Gastrocnemius medialis (tissue), 4 donors: ENCODE measurements at regions not wholly inside any gene's neighbourhood (a gene's known extent, or its start where the extent isn't known, plus 50 kb on each side); places are given as distances from the start of the nearest gene placed in this dataset.

Source experiments
- ATAC-seq, 2 donors: fragments of 150-250 bp; one replicate each; pipeline ENCODE4 v1.9.1; 2016
- DNase-seq, 2 donors: peaks; one replicate each; pipeline ENCODE4 v3.0.0-alpha.2; 2019
- H3K27ac ChIP-seq, 4 donors: fragments of 200-600 bp; sonication (generic); 1 replicate in 1 of 4; 2 replicates in 3 of 4; pipeline ENCODE4 v1.5.1; 2016 to 2018; ENCODE audit warnings: mild to moderate bottlenecking in 2 of 4, moderate library complexity in 1 of 4
- H3K27me3 ChIP-seq, 3 donors: fragments of 200-600 bp; sonication (generic) in 2 of 3; 1 replicate in 1 of 3; 2 replicates in 2 of 3; pipeline versions ENCODE4 v1.5.1 to v1.6.0; 2016 to 2019; ENCODE audit warnings: mild to moderate bottlenecking in 1 of 3, moderate library complexity in 1 of 3
- H3K36me3 ChIP-seq, 2 donors: fragments of 200-600 bp; sonication (generic) in 1 of 2; one replicate each; pipeline ENCODE4 v1.5.1; 2017 to 2018
- H3K4me1 ChIP-seq, 2 donors: fragments of 200-600 bp; sonication (generic) in 1 of 2; one replicate each; pipeline ENCODE4 v1.5.1; 2016 to 2017; ENCODE audit warnings: mild to moderate bottlenecking in 2 of 2
- H3K4me3 ChIP-seq, 4 donors: fragments of 200-600 bp; sonication (generic) in 3 of 4; 1 replicate in 1 of 4; 2 replicates in 3 of 4; pipeline ENCODE4 v1.5.1; 2016 to 2019; ENCODE audit warnings: mild to moderate bottlenecking in 2 of 4
- H3K9me3 ChIP-seq, 3 donors: fragments of 200-600 bp; sonication (generic) in 2 of 3; 1 replicate in 1 of 3; 2 replicates in 2 of 3; pipeline ENCODE4 v1.5.1; 2016 to 2019
- CTCF ChIP-seq, 5 experiments: fragments of 450-650 bp in 3 of 5; fragments of 200-600 bp in 2 of 5; sonication (generic) in 2 of 5; IDR thresholded peaks in 4 of 5; conservative IDR thresholded peaks in 1 of 5; 1 replicate in 4 of 5; 2 replicates in 1 of 5; pipeline ENCODE4 v1.5.1; 2016 to 2019; ENCODE audit warnings: antibody characterized with exemption in 5 of 5, mild to moderate bottlenecking in 3 of 5, moderate library complexity in 3 of 5
- POLR2A ChIP-seq, 2 donors: fragments of 450-650 bp; IDR thresholded peaks; one replicate each; pipeline ENCODE4 v1.6.1; 2017; ENCODE audit warnings: antibody characterized with exemption in 2 of 2, mild to moderate bottlenecking in 2 of 2, moderate library complexity in 2 of 2
- in situ Hi-C, 4 donors: fragments of 200-750 bp; cut with MboI; loops; one replicate each; pipeline versions ENCODE4 v1.15.0 to v1.8.0; 2017; ENCODE audit warnings: low sequenced_read_pairs in 4 of 4
- intact Hi-C: fragments of 100-400 bp; cut with DNase I; formaldehyde crosslinking; loops from one replicate; pipeline ENCODE4 v1.15.1; 2023; ENCODE audit warnings: low total_unique reads

GRCh38 chr1:214209260-214209808, 71.6 kb upstream of the SMYD2 start:
- no peak overlapping the region for H3K27ac ChIP-seq
- no peaks in the 10 kb centered on the region for H3K9me3 ChIP-seq
- H3K27me3 ChIP-seq = no peaks in the 10 kb centered on the region
- intact Hi-C loops (no loop called here), in situ Hi-C loops (loop anchor here (25.0 kb wide), 1 partner anchor 378 kb away; no protein-coding TSS in a partner anchor)
- ATAC-seq (no peak), DNase-seq (no peak)
- no peak overlapping the region for H3K4me3 ChIP-seq
- peaks cover 3 to 15% of the 10 kb centered on the region in 2 donors for H3K4me1 ChIP-seq
- H3K36me3 ChIP-seq = no peaks in the 10 kb centered on the region
- no peak for TF ChIP-seq CTCF (IDR thresholded peaks at IDR 0.05 in 4 of 5, conservative IDR thresholded peaks at IDR 0.05 in 1 of 5)
- no peak for TF ChIP-seq POLR2A (IDR thresholded peaks at IDR 0.05)

- in situ Hi-C loops (loop anchor here (5.0 to 25.0 kb wide), 2 partner anchors 114 to 374 kb away; no protein-coding TSS in a partner anchor), intact Hi-C loops (loop anchor here (5.0 kb wide), 2 partner anchors 374 to 414 kb away; no protein-coding TSS in a partner anchor)
- ATAC-seq = no peak
- H3K27ac ChIP-seq = no peak overlapping the region
- H3K9me3 ChIP-seq = no peaks in the 10 kb centered on the region
- no peaks in the 10 kb centered on the region for H3K27me3 ChIP-seq
- no peak overlapping the region for H3K4me3 ChIP-seq
- TF ChIP-seq CTCF (IDR thresholded peaks at IDR 0.05 in 4 of 5, conservative IDR thresholded peaks at IDR 0.05 in 1 of 5) (no peak), POLR2A (IDR thresholded peaks at IDR 0.05) (no peak)
- peaks cover 8 to 13% of the 10 kb centered on the region in 2 donors for H3K4me1 ChIP-seq
- H3K36me3 ChIP-seq = no peaks in the 10 kb centered on the region
- DNase-seq = no peak
Observed at GRCh38 chr1:214213136-214213535, 67.8 kb upstream of the SMYD2 start.

GRCh38 chr1:214214851-214215250, 66.1 kb upstream of the SMYD2 start:
- intact Hi-C loops (loop anchor here (1.0 to 5.0 kb wide), 4 partner anchors 46 to 412 kb away; no protein-coding TSS in a partner anchor), in situ Hi-C loops (loop anchor here (5.0 to 25.0 kb wide), 3 partner anchors 112 to 372 kb away; no protein-coding TSS in a partner anchor)
- Histone ChIP-seq H3K27ac (no peak overlapping the region), H3K4me3 (no peak overlapping the region), H3K27me3 (no peaks in the 10 kb centered on the region), H3K9me3 (no peaks in the 10 kb centered on the region), H3K4me1 (peaks cover 8 to 13% of the 10 kb centered on the region in 2 donors), H3K36me3 (no peaks in the 10 kb centered on the region)
- TF ChIP-seq POLR2A (IDR thresholded peaks at IDR 0.05) (no peak), CTCF (IDR thresholded peaks at IDR 0.05 in 4 of 5, conservative IDR thresholded peaks at IDR 0.05 in 1 of 5) (no peak)
- ATAC-seq (no peak), DNase-seq (no peak)

DNA sequence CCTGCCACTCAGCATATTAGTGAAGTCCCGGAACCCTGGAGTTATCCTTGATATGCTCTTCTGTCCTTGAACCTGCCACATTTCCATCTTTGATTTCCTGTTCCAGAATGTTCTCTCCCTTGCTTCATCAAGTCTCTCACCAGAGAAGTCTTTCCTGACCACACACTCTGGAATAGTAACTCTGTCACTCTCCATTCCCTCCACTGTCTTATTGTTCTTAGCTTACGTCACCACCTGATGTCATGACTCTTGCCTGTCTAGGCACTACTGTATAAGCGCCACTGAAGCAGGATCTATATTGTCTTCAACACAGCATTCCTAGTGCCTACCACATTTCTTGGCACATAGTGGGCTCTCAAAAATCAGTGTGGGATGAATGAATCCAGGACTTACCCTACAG, 65.4 kb upstream of the SMYD2 start:
- Histone ChIP-seq H3K9me3 (no peaks in the 10 kb centered on the region), H3K4me3 (no peak overlapping the region), H3K4me1 (peaks cover 6 to 8% of the 10 kb centered on the region in 2 donors), H3K27me3 (no peaks in the 10 kb centered on the region), H3K36me3 (no peaks in the 10 kb centered on the region), H3K27ac (no peak overlapping the region)
- no peak for TF ChIP-seq POLR2A (IDR thresholded peaks at IDR 0.05)
- no peak for TF ChIP-seq CTCF (IDR thresholded peaks at IDR 0.05 in 4 of 5, conservative IDR thresholded peaks at IDR 0.05 in 1 of 5)
- DNase-seq (no peak), ATAC-seq (no peak)
- intact Hi-C loops = loop anchor here (2.0 kb wide), 1 partner anchor 45 kb away; no protein-coding TSS in a partner anchor
- in situ Hi-C loops = loop anchor here (5.0 to 25.0 kb wide), 2 partner anchors 117 to 372 kb away; no protein-coding TSS in a partner anchor
